GM12878 (cell line): ENCODE measurements at regions not wholly inside any gene's neighbourhood (a gene's known extent, or its start where the extent isn't known, plus 50 kb on each side); places are given as distances from the start of the nearest gene placed in this dataset.

Source experiments
- ATAC-seq: fragments of 200-7000 bp; cut with Tn5 transposase; 3 replicates; pipeline ENCODE4 v1.9.1; 2020; ENCODE audit warnings: mild to moderate bottlenecking, moderate library complexity
- BruUV-seq: library from RNA; stranded (reverse); fragments of 400-500 nt; replicated peaks from 2 replicates; lab custom pipeline; 2021; lab: Mats Ljungman, UMichigan
- CTCF ChIA-PET: fragments of 300-600 bp; sonication (Branson Sonifier 250); formaldehyde crosslinking; extraction: SDS; loops from one replicate; lab custom pipeline; 2021; ENCODE audit warnings: inconsistent platforms; lab: Yijun Ruan, JAX
- POLR2A ChIA-PET: fragments of 350-600 bp; formaldehyde crosslinking; extraction: SDS; loops from one replicate; lab custom pipeline; 2021; ENCODE audit warnings: inconsistent platforms; lab: Charles Lee
- RAD21 ChIA-PET: fragments of 300-600 bp; sonication (Branson Sonifier 250); formaldehyde crosslinking; loops from one replicate; lab custom pipeline; 2023; ENCODE audit warnings: antibody characterized with exemption; ENCODE audit not compliant: unreplicated experiment; lab: Charles Lee
- SMC1A ChIA-PET: fragments of 300-600 bp; sonication (Branson Sonifier 250); formaldehyde crosslinking; loops from one replicate; lab custom pipeline; 2023; ENCODE audit not compliant: unreplicated experiment, uncharacterized antibody; lab: Charles Lee
- DNase-seq: peaks from one replicate; pipeline ENCODE4 v3.0.0-alpha.2; 2011; ENCODE audit warnings: low read depth, low spot score
- FAIRE-seq: peaks from 3 replicates; lab custom pipeline; 2011; peaks lifted over from hg19 to GRCh38; lab: Jason Lieb, UNC
- H2AFZ ChIP-seq: 2 replicates; pipeline ENCODE4 v1.6.0; 2011; ENCODE audit warnings: low read depth, low read length, control low read depth; ENCODE audit not compliant: control insufficient read depth
- H3K27ac ChIP-seq: 2 replicates; pipeline ENCODE4 v1.5.1; 2011; ENCODE audit warnings: control low read depth; ENCODE audit not compliant: control insufficient read depth, insufficient read depth
- H3K27me3 ChIP-seq, 2 experiments: replicated peaks in 1 of 2; 2 replicates each; pipeline versions ENCODE4 v1.6.0 to v1.6.1; 2011; ENCODE audit warnings: low read length in 1 of 2; ENCODE audit not compliant: control insufficient read depth in 2 of 2, insufficient read depth in 2 of 2
- H3K36me3 ChIP-seq, 2 experiments: 2 replicates each; pipeline ENCODE4 v1.5.1; 2011; ENCODE audit warnings: low read length in 1 of 2; ENCODE audit not compliant: control insufficient read depth in 2 of 2, insufficient read depth in 2 of 2
- H3K4me1 ChIP-seq: 2 replicates; pipeline ENCODE4 v1.6.1; 2011; ENCODE audit warnings: mild to moderate bottlenecking, low read length, moderate library complexity, mixed read lengths; ENCODE audit not compliant: control insufficient read depth, insufficient read depth
- H3K4me2 ChIP-seq: 2 replicates; pipeline ENCODE4 v1.6.0; 2011; ENCODE audit warnings: control low read depth; ENCODE audit not compliant: control insufficient read depth, insufficient read depth
- H3K4me3 ChIP-seq: fragments of 200-600 bp; sonication (generic); 2 replicates; pipeline ENCODE4 v1.5.1; 2016
- H3K79me2 ChIP-seq: 2 replicates; pipeline ENCODE4 v1.6.0; 2011; ENCODE audit warnings: low read length; ENCODE audit not compliant: control insufficient read depth, insufficient read depth
- H3K9ac ChIP-seq: 2 replicates; pipeline ENCODE4 v1.8.0; 2011; ENCODE audit warnings: low read length, control low read depth, mixed read lengths; ENCODE audit not compliant: control insufficient read depth, insufficient read depth
- H3K9me3 ChIP-seq: replicated peaks from 3 replicates; pipeline ENCODE4 v1.5.1; 2011; ENCODE audit warnings: mild to moderate bottlenecking, low read length; ENCODE audit not compliant: control insufficient read depth, insufficient read depth
- H4K20me1 ChIP-seq: 2 replicates; pipeline ENCODE4 v1.6.0; 2011; ENCODE audit not compliant: control insufficient read depth, insufficient read depth
- IRF5 ChIP-seq: fragments of 450-650 bp; IDR thresholded peaks from 2 replicates; pipeline ENCODE4 v1.6.1; 2017; ENCODE audit warnings: borderline replicate concordance
- MLLT1 ChIP-seq: fragments of 450-650 bp; IDR thresholded peaks from 2 replicates; pipeline ENCODE4 v1.6.1; 2016; ENCODE audit warnings: mild to moderate bottlenecking
- POLR2A ChIP-seq: IDR thresholded peaks from 2 replicates; pipeline ENCODE4 v1.6.1; 2011; ENCODE audit warnings: low read depth, mild to moderate bottlenecking, low read length
- PRDM15 ChIP-seq: fragments of 450-650 bp; formaldehyde crosslinking; IDR thresholded peaks from 2 replicates; pipeline ENCODE4 v1.4.0; 2020; ENCODE audit warnings: mild to moderate bottlenecking, moderate library complexity
- SIX5 ChIP-seq: IDR thresholded peaks from 2 replicates; pipeline ENCODE4 v1.6.1; 2011; ENCODE audit warnings: mild to moderate bottlenecking, low read depth, low read length, moderate library complexity; ENCODE audit not compliant: severe bottlenecking
- SRF ChIP-seq, 2 experiments: IDR thresholded peaks; 2 replicates each; pipeline ENCODE4 v1.6.1; 2011; ENCODE audit warnings: low read depth in 2 of 2, low read length in 2 of 2, mild to moderate bottlenecking in 1 of 2, moderate library complexity in 1 of 2
- STAT1 ChIP-seq: fragments of 450-650 bp; conservative IDR thresholded peaks from 2 replicates; pipeline ENCODE4 v1.6.1; 2014; ENCODE audit warnings: antibody characterized with exemption, mild to moderate bottlenecking
- TCF7 ChIP-seq: IDR thresholded peaks from 2 replicates; pipeline ENCODE4 v1.6.1; 2014; ENCODE audit warnings: antibody characterized with exemption, borderline replicate concordance
- ZBED1 ChIP-seq: IDR thresholded peaks from 2 replicates; pipeline ENCODE4 v1.6.1; 2016; ENCODE audit warnings: borderline replicate concordance
- WGBS: methylation state at CpG from one replicate; pipeline ENCODE4 v1.1.6; 2016; ENCODE audit warnings: low lambda C conversion rate; ENCODE audit not compliant: insufficient replicate concordance, insufficient coverage; ENCODE audit errors: missing lambda C conversion rate; 5-methylcytosine and 5-hydroxymethylcytosine counted together
- in situ Hi-C: fragments of 300-500 bp; cut with MboI; formaldehyde crosslinking; loops from 9 replicates; pipeline ENCODE4 v1.14.3; 2018; ENCODE audit warnings: mixed read lengths
- intact Hi-C: fragments of 100-400 bp; cut with micrococcal nuclease; formaldehyde crosslinking; loops from one replicate; pipeline ENCODE4 v1.14.2; 2022; ENCODE audit not compliant: unreplicated experiment

GRCh38 chr2:16190446-16191270, 250.3 kb downstream of the MYCN start:
- intact Hi-C loops, result no loop called here
- no peak overlapping the region for H3K4me2 ChIP-seq
- no peaks in the 10 kb centered on the region for H3K9me3 ChIP-seq
- TF ChIP-seq ZBED1 (no peak), TCF7 (no peak), POLR2A (no peak), SIX5 (no peak)
- ChIA-PET RAD21 (no interaction called here), POLR2A (no interaction called here), CTCF (no interaction called here), SMC1A (no interaction called here)
- no peak overlapping the region for H3K27ac ChIP-seq
- H4K20me1 ChIP-seq, result no peaks in the 10 kb centered on the region
- H3K4me1 ChIP-seq, result no peaks in the 10 kb centered on the region
- H3K27me3 ChIP-seq, result no peaks in the 10 kb centered on the region; a peak in 1 of 4 replicates
- no peak overlapping the region for H3K9ac ChIP-seq
- no TSS peak for BruUV-seq
- in situ Hi-C loops, result no loop called here
- H2AFZ ChIP-seq, result no peak overlapping the region
- H3K4me3 ChIP-seq, result no peak overlapping the region
- ATAC-seq, result no peak
- no peak for DNase-seq
- 53% methylated on average over 8 of the region's 8 CpGs for WGBS
- H3K36me3 ChIP-seq, result no peaks in the 10 kb centered on the region
- no peak for FAIRE-seq
- no peaks in the 10 kb centered on the region for H3K79me2 ChIP-seq

- no peaks in the 10 kb centered on the region for H3K4me1 ChIP-seq
- ChIA-PET CTCF (no interaction called here), RAD21 (no interaction called here), SMC1A (no interaction called here), POLR2A (no interaction called here)
- H3K36me3 ChIP-seq, result no peaks in the 10 kb centered on the region
- in situ Hi-C loops (no loop called here), intact Hi-C loops (no loop called here)
- H3K27ac ChIP-seq, result no peak overlapping the region
- no peak overlapping the region for H2AFZ ChIP-seq
- H3K27me3 ChIP-seq, result no peaks in the 10 kb centered on the region; a peak in 1 of 4 replicates
- H3K9ac ChIP-seq, result no peak overlapping the region
- H3K9me3 ChIP-seq, result no peaks in the 10 kb centered on the region
- no peaks in the 10 kb centered on the region for H4K20me1 ChIP-seq
- DNase-seq (no peak), ATAC-seq (no peak), FAIRE-seq (no peak)
- WGBS, result 45% methylated on average over 3 of the region's 3 CpGs
- no peak overlapping the region for H3K4me3 ChIP-seq
- H3K4me2 ChIP-seq, result no peak overlapping the region
- no peaks in the 10 kb centered on the region for H3K79me2 ChIP-seq
- BruUV-seq, result no TSS peak
- TF ChIP-seq SIX5 (no peak), MLLT1 (no peak), PRDM15 (CRISPR knock-in tag) (no peak), SRF (IDR thresholded peaks at IDR 0.05; ENCODE audit: low read depth in 2 of 2, low read length in 2 of 2) (no peak), STAT1 (no peak), IRF5 (no peak)
Measured at GRCh38 chr2:16189836-16190160, 249.4 kb downstream of the MYCN start.
